Suprapubic skin (tissue), 3 donors: ENCODE measurements at regions not wholly inside any gene's neighbourhood (a gene's known extent, or its start where the extent isn't known, plus 50 kb on each side); places are given as distances from the start of the nearest gene placed in this dataset.

Source experiments
- CTCF ChIP-seq, 2 donors: fragments of 200-600 bp in 1 of 2; fragments of 450-650 bp in 1 of 2; sonication (generic) in 1 of 2; IDR thresholded peaks; one replicate each; pipeline ENCODE4 v1.5.1; 2016 to 2019; ENCODE audit warnings: antibody characterized with exemption in 2 of 2, mild to moderate bottlenecking in 1 of 2, moderate library complexity in 1 of 2
- EP300 ChIP-seq: sonication (generic); formaldehyde crosslinking; IDR thresholded peaks from one replicate; pipeline ENCODE4 v1.6.1; 2017; ENCODE audit warnings: antibody characterized with exemption
- POLR2A ChIP-seq, 2 donors: fragments of 450-650 bp; IDR thresholded peaks; one replicate each; pipeline ENCODE4 v1.6.1; 2017; ENCODE audit warnings: antibody characterized with exemption in 2 of 2, mild to moderate bottlenecking in 2 of 2, moderate library complexity in 2 of 2

DNA sequence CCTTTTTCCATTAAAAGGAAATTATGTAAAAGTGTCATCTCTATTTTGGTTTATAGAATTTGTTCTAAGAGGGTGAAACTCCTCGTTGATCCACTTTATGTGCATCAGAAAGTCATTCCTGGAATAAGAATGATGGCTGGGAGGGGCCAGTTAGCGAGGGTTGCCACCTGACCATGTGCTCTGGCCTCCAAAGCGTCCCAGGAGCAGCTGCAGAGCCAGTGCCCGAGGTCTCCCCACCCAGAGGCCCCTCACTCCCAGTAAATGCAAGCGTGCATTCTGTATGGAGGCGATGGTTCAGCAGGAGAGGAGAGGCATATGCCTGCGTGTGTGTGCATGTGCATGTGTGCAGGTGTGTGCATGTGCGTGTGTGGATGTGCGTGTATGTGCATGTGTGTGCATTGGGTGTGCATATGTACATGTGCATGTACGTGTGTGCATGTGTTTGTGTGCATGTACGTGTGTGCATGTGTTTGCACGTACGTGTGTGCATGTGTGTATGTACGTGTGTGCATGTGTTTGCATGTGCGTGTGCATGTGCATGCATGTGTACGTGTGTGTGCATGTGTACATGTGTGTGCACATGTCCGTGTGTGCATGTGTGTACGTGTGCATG lies 345.8 kb downstream of the TEX29 start:
- TF ChIP-seq CTCF (IDR thresholded peaks at IDR 0.05) = no peak
- TF ChIP-seq POLR2A (IDR thresholded peaks at IDR 0.05) = no peak
- TF ChIP-seq EP300 = no peak
